ENCODE measurements at regions not wholly inside any gene's neighbourhood (a gene's known extent, or its start where the extent isn't known, plus 50 kb on each side); places are given as distances from the start of the nearest gene placed in this dataset.

GRCh38 chr12:108037960-108038359 lies 91.1 kb upstream of the WSCD2 start:
- no peak for DNase-seq (ENCODE audit: low read depth)

GRCh38 chr12:108039794-108040193 lies 89.3 kb upstream of the WSCD2 start:
- DNase-seq (ENCODE audit: low read depth) = no peak

GRCh38 chr12:108040947-108041346 lies 88.1 kb upstream of the WSCD2 start:
- DNase-seq (ENCODE audit: low read depth) = no peak

- no peak for DNase-seq (ENCODE audit: low read depth)
Observed at GRCh38 chr12:108043286-108043685, 85.8 kb upstream of the WSCD2 start.

- DNase-seq (ENCODE audit: low read depth) = no peak
Observed at GRCh38 chr12:108043750-108044533, 85.1 kb upstream of the WSCD2 start.

GRCh38 chr12:108046135-108046534 lies 83.0 kb upstream of the WSCD2 start:
- no peak for DNase-seq (ENCODE audit: low read depth)

GRCh38 chr12:108046650-108047049 lies 82.4 kb upstream of the WSCD2 start:
- no peak for DNase-seq (ENCODE audit: low read depth)

GRCh38 chr12:108047071-108047550 lies 82.0 kb upstream of the WSCD2 start:
- peak; percentile 15 for DNase-seq (ENCODE audit: low read depth)

GRCh38 chr12:108048686-108049085 lies 80.4 kb upstream of the WSCD2 start:
- DNase-seq (ENCODE audit: low read depth) = no peak

GRCh38 chr12:108050696-108051095 lies 78.4 kb upstream of the WSCD2 start:
- DNase-seq (ENCODE audit: low read depth) = no peak

GRCh38 chr12:108052260-108052659 lies 76.8 kb upstream of the WSCD2 start:
- DNase-seq (ENCODE audit: low read depth) = no peak

GRCh38 chr12:108053512-108053911 lies 75.6 kb upstream of the WSCD2 start:
- DNase-seq (ENCODE audit: low read depth) = no peak

- no peak for DNase-seq (ENCODE audit: low read depth)
Observed at GRCh38 chr12:108054496-108054895, 74.6 kb upstream of the WSCD2 start.

- no peak for DNase-seq (ENCODE audit: low read depth)
Observed at GRCh38 chr12:108055141-108055540, 73.9 kb upstream of the WSCD2 start.

- DNase-seq (ENCODE audit: low read depth) = no peak
Observed at GRCh38 chr12:108060067-108060466, 69.0 kb upstream of the WSCD2 start.

GRCh38 chr12:108060903-108061302 lies 68.2 kb upstream of the WSCD2 start:
- DNase-seq (ENCODE audit: low read depth) = no peak

- no peak for DNase-seq (ENCODE audit: low read depth)
Observed at GRCh38 chr12:108063192-108063591, 65.9 kb upstream of the WSCD2 start.

- DNase-seq (ENCODE audit: low read depth) = no peak
Observed at GRCh38 chr12:108065069-108065468, 64.0 kb upstream of the WSCD2 start.

GRCh38 chr12:108066583-108067577 lies 62.2 kb upstream of the WSCD2 start:
- DNase-seq (ENCODE audit: low read depth) = no peak

- DNase-seq (ENCODE audit: low read depth) = no peak
Observed at GRCh38 chr12:108069651-108070165, 59.4 kb upstream of the WSCD2 start.

- DNase-seq (ENCODE audit: low read depth) = no peak
Observed at GRCh38 chr12:108075561-108075960, 53.5 kb upstream of the WSCD2 start.

- DNase-seq (ENCODE audit: low read depth) = no peak
Observed at GRCh38 chr12:108076556-108076955, 52.5 kb upstream of the WSCD2 start.

- DNase-seq (ENCODE audit: low read depth) = no peak
Observed at GRCh38 chr12:108078428-108078827, 50.7 kb upstream of the WSCD2 start.
